ENCODE measurements at regions not wholly inside any gene's neighbourhood (a gene's known extent, or its start where the extent isn't known, plus 50 kb on each side); places are given as distances from the start of the nearest gene placed in this dataset.
"Not testable (repeated sequence)": the region's sequence is repeated elsewhere in the genome, so short reads cannot be mapped to it uniquely, and the experiment has no call there.

- ChIA-PET POLR2A (no interaction called here), CTCF (no interaction called here)
Observed at GRCh38 chr14:89743828-89744227, 210.7 kb downstream of the EFCAB11 start.

GRCh38 chr14:89740241-89740640 is 214.3 kb downstream of the EFCAB11 start:
- ChIA-PET CTCF (no interaction called here), POLR2A (no interaction called here)

GRCh38 chr14:89736881-89737280 is 217.6 kb downstream of the EFCAB11 start:
- ChIA-PET CTCF (no interaction called here), POLR2A (no interaction called here)

GRCh38 chr14:89731396-89731933 is 223.1 kb downstream of the EFCAB11 start:
- ChIA-PET CTCF (no interaction called here), POLR2A (no interaction called here)

GRCh38 chr14:89730687-89731086 is 223.8 kb downstream of the EFCAB11 start:
- CTCF ChIA-PET: no interaction called here
- POLR2A ChIA-PET: no interaction called here

GRCh38 chr14:89728964-89729363 is 225.6 kb downstream of the EFCAB11 start:
- POLR2A ChIA-PET: interaction anchor here (0.6 kb wide), 1 partner anchor 110 kb away, joined by 3 read pairs; no protein-coding TSS in a partner anchor
- CTCF ChIA-PET: no interaction called here

- CTCF ChIA-PET, POLR2A ChIA-PET: not testable (repeated sequence)
Observed at GRCh38 chr14:89726226-89726625, 228.3 kb downstream of the EFCAB11 start.

GRCh38 chr14:89724628-89724960 is 229.9 kb downstream of the EFCAB11 start:
- POLR2A ChIA-PET: no interaction called here
- CTCF ChIA-PET: no interaction called here

- CTCF ChIA-PET: no interaction called here
- POLR2A ChIA-PET: no interaction called here
Observed at GRCh38 chr14:89723930-89724627, 230.5 kb downstream of the EFCAB11 start.

- CTCF ChIA-PET: interaction anchor here (1.2 kb wide), 2 partner anchors 15 to 64 kb away, joined by 3 to 5 read pairs; no protein-coding TSS in a partner anchor
- POLR2A ChIA-PET: interaction anchor here (1.0 to 1.4 kb wide), 2 partner anchors 102 to 104 kb away, joined by 4 read pairs; no protein-coding TSS in a partner anchor
Observed at GRCh38 chr14:89721956-89722355, 232.6 kb downstream of the EFCAB11 start.

GRCh38 chr14:89720741-89721729 is 233.5 kb downstream of the EFCAB11 start:
- ChIA-PET CTCF (interaction anchor here (1.2 kb wide), 2 partner anchors 14 to 65 kb away, joined by 3 to 5 read pairs; no protein-coding TSS in a partner anchor), POLR2A (interaction anchor here (0.6 to 1.4 kb wide), 8 partner anchors 19 to 182 kb away, joined by 3 to 5 read pairs (median 4); no protein-coding TSS in a partner anchor)

- CTCF ChIA-PET: no interaction called here
- POLR2A ChIA-PET: interaction anchor here (0.9 to 1.3 kb wide), 4 partner anchors 18 to 79 kb away, joined by 3 to 5 read pairs (median 3); no protein-coding TSS in a partner anchor
Observed at GRCh38 chr14:89720076-89720687, 234.3 kb downstream of the EFCAB11 start.

- ChIA-PET CTCF (no interaction called here), POLR2A (no interaction called here)
Observed at GRCh38 chr14:89719366-89720075, 235.0 kb downstream of the EFCAB11 start.

- ChIA-PET CTCF (no interaction called here), POLR2A (no interaction called here)
Observed at GRCh38 chr14:89708982-89709625, 245.4 kb downstream of the EFCAB11 start.

GRCh38 chr14:89707086-89707485 is 247.4 kb downstream of the EFCAB11 start:
- CTCF ChIA-PET: interaction anchor here (1.5 kb wide), 1 partner anchor 15 kb away, joined by 5 read pairs; no protein-coding TSS in a partner anchor
- POLR2A ChIA-PET: no interaction called here

- CTCF ChIA-PET: interaction anchor here (0.9 to 1.3 kb wide), 2 partner anchors 65 to 74 kb away, joined by 3 read pairs; no protein-coding TSS in a partner anchor
- POLR2A ChIA-PET: interaction anchor here (0.5 to 1.0 kb wide), 6 partner anchors 18 to 219 kb away, joined by 3 to 6 read pairs (median 4); no protein-coding TSS in a partner anchor
Observed at GRCh38 chr14:89702876-89703200, 251.7 kb downstream of the EFCAB11 start.

GRCh38 chr14:89702073-89702875 is 252.3 kb downstream of the EFCAB11 start:
- ChIA-PET CTCF (interaction anchor here (0.9 to 1.3 kb wide), 2 partner anchors 65 to 74 kb away, joined by 3 read pairs; no protein-coding TSS in a partner anchor), POLR2A (interaction anchor here (0.5 to 1.0 kb wide), 5 partner anchors 18 to 219 kb away, joined by 3 to 6 read pairs (median 6); no protein-coding TSS in a partner anchor)

All from activated CD8-positive, alpha-beta memory T cell treated with anti-CD3 and anti-CD28 coated beads for 36 hours (primary cell).